GM12801 (cell line): ENCODE measurements at regions not wholly inside any gene's neighbourhood (a gene's known extent, or its start where the extent isn't known, plus 50 kb on each side); places are given as distances from the start of the nearest gene placed in this dataset.

Source experiments
- CTCF ChIP-seq: IDR thresholded peaks from one replicate; pipeline ENCODE4 v1.5.1; 2011; ENCODE audit warnings: control low read depth; ENCODE audit not compliant: insufficient read length; ENCODE audit errors: extremely low read depth

GRCh38 chr11:37812281-37812880, 1214.3 kb upstream of the RAG2 start:
- no peak for TF ChIP-seq CTCF

GRCh38 chr11:37811349-37811748, 1213.3 kb upstream of the RAG2 start:
- no peak for TF ChIP-seq CTCF

- no peak for TF ChIP-seq CTCF
These were observed 1206.6 kb upstream of the RAG2 start for GRCh38 chr11:37804666-37805065.

- TF ChIP-seq CTCF, result no peak
These were observed 1190.3 kb upstream of the RAG2 start for GRCh38 chr11:37788141-37788877.

GRCh38 chr11:37786214-37786755, 1188.2 kb upstream of the RAG2 start:
- TF ChIP-seq CTCF, result no peak

GRCh38 chr11:37774441-37774840, 1176.4 kb upstream of the RAG2 start:
- no peak for TF ChIP-seq CTCF

- TF ChIP-seq CTCF, result no peak
These were observed 1172.1 kb upstream of the RAG2 start for GRCh38 chr11:37770145-37770544.
